ENCODE measurements at regions not wholly inside any gene's neighbourhood (a gene's known extent, or its start where the extent isn't known, plus 50 kb on each side); places are given as distances from the start of the nearest gene placed in this dataset.

- Histone ChIP-seq H3K9ac (ENCODE audit: low read depth, low read length, poor library complexity) (no peak overlapping the region), H3K4me3 (ENCODE audit: low read length in 2 of 2) (no peak overlapping the region), H3K27me3 (ENCODE audit: control insufficient read depth in 3 of 3, insufficient read depth in 3 of 3, low read depth in 1 of 3, low read length in 3 of 3) (peaks cover 0 to 7% (median 2%) of the 10 kb centered on the region in 3 experiments), H3K14ac (ENCODE audit: low read length) (no peak overlapping the region), H4K8ac (ENCODE audit: low read depth, low read length) (no peak overlapping the region), H2AK5ac (ENCODE audit: low read depth, low read length) (no peak overlapping the region), H2BK12ac (ENCODE audit: low read length) (no peak overlapping the region), H3K27ac (replicated peaks; ENCODE audit: low read length) (no peak overlapping the region), H3K9me3 (replicated peaks in 1 of 2; ENCODE audit: control insufficient read depth in 2 of 2, insufficient read depth in 1 of 2, low read depth in 1 of 2, low read length in 2 of 2) (peaks cover 2 to 3% of the 10 kb centered on the region in 2 donors), H3K4me2 (ENCODE audit: insufficient read depth, low read length, poor library complexity, severe bottlenecking) (no peak overlapping the region), H2AFZ (ENCODE audit: low read length) (no peak overlapping the region), H3K18ac (ENCODE audit: low read length) (no peak overlapping the region), H2BK120ac (ENCODE audit: low read depth, low read length) (no peak overlapping the region), H3K4me1 (ENCODE audit: control insufficient read depth in 2 of 2, insufficient read depth in 1 of 2, low read depth in 1 of 2, low read length in 2 of 2) (peaks cover 0 to 2% of the 10 kb centered on the region in 2 donors), H2BK15ac (ENCODE audit: low read length) (no peak overlapping the region), H3K23ac (ENCODE audit: low read depth, low read length, poor library complexity) (no peak overlapping the region), H3K79me1 (ENCODE audit: low read depth, low read length) (no peaks in the 10 kb centered on the region), H2BK5ac (ENCODE audit: low read length) (no peak overlapping the region), H3K36me3 (replicated peaks in 1 of 2; ENCODE audit: control insufficient read depth in 2 of 2, insufficient read depth in 2 of 2, low read length in 2 of 2) (no peaks in the 10 kb centered on the region), H4K91ac (ENCODE audit: low read depth, low read length, poor library complexity) (no peak overlapping the region), H3K4ac (ENCODE audit: low read length) (no peak overlapping the region)
- no peak for DNase-seq (ENCODE audit: low spot score)
- WGBS, 2 donors (ENCODE audit: extremely low coverage in 2 of 2, insufficient read length in 2 of 2, insufficient replicate concordance in 1 of 2), result no CpG with 5 or more reads among the region's 5 CpGs
These were observed 72.5 kb upstream of the NEO1 start for GRCh38 chr15:72979791-72980190.

GRCh38 chr15:72979308-72979707, 73.0 kb upstream of the NEO1 start:
- H3K14ac ChIP-seq (ENCODE audit: low read length), result no peak overlapping the region
- H3K27ac ChIP-seq (replicated peaks; ENCODE audit: low read length), result no peak overlapping the region
- H3K36me3 ChIP-seq (replicated peaks in 1 of 2; ENCODE audit: control insufficient read depth in 2 of 2, insufficient read depth in 2 of 2, low read length in 2 of 2), result no peaks in the 10 kb centered on the region
- no CpG with 5 or more reads among the region's 5 CpGs for WGBS, 2 donors (ENCODE audit: extremely low coverage in 2 of 2, insufficient read length in 2 of 2, insufficient replicate concordance in 1 of 2)
- no peak overlapping the region for H2BK15ac ChIP-seq (ENCODE audit: low read length)
- no peaks in the 10 kb centered on the region for H3K79me1 ChIP-seq (ENCODE audit: low read depth, low read length)
- H3K9me3 ChIP-seq (replicated peaks in 1 of 2; ENCODE audit: control insufficient read depth in 2 of 2, insufficient read depth in 1 of 2, low read depth in 1 of 2, low read length in 2 of 2), result peaks cover 2 to 3% of the 10 kb centered on the region in 2 donors
- H2BK120ac ChIP-seq (ENCODE audit: low read depth, low read length), result no peak overlapping the region
- H3K23ac ChIP-seq (ENCODE audit: low read depth, low read length, poor library complexity), result no peak overlapping the region
- H2BK12ac ChIP-seq (ENCODE audit: low read length), result no peak overlapping the region
- no peak overlapping the region for H2AFZ ChIP-seq (ENCODE audit: low read length)
- no peak overlapping the region for H4K91ac ChIP-seq (ENCODE audit: low read depth, low read length, poor library complexity)
- no peak overlapping the region for H3K4ac ChIP-seq (ENCODE audit: low read length)
- no peak overlapping the region for H3K18ac ChIP-seq (ENCODE audit: low read length)
- no peak overlapping the region for H2BK5ac ChIP-seq (ENCODE audit: low read length)
- H3K9ac ChIP-seq (ENCODE audit: low read depth, low read length, poor library complexity), result no peak overlapping the region
- no peak overlapping the region for H3K4me3 ChIP-seq (ENCODE audit: low read length in 2 of 2)
- no peak overlapping the region for H4K8ac ChIP-seq (ENCODE audit: low read depth, low read length)
- no peak overlapping the region for H2AK5ac ChIP-seq (ENCODE audit: low read depth, low read length)
- no peak overlapping the region for H3K4me2 ChIP-seq (ENCODE audit: insufficient read depth, low read length, poor library complexity, severe bottlenecking)
- peaks cover 0 to 7% (median 2%) of the 10 kb centered on the region in 3 experiments for H3K27me3 ChIP-seq (ENCODE audit: control insufficient read depth in 3 of 3, insufficient read depth in 3 of 3, low read depth in 1 of 3, low read length in 3 of 3)
- DNase-seq (ENCODE audit: low spot score), result no peak
- peaks cover 0 to 2% of the 10 kb centered on the region in 2 donors for H3K4me1 ChIP-seq (ENCODE audit: control insufficient read depth in 2 of 2, insufficient read depth in 1 of 2, low read depth in 1 of 2, low read length in 2 of 2)

DNA sequence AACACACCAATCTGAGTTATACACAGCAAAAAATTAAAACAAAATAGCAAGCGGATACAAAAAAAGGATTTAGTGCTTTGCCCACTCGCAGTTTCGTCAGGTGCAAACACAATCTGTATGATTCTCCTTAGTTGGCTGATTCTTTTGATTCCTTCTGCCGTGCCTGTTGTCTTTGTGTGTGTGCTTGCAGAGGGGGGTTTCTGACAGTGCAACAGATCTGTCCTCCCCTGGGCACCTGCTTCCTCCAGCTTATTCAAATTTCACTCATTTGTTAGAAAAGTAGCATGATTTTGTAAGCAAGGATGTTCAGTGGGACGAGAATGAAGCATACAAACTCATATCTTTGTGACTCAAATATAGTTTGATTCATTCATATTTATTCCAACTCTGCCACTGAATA, 74.0 kb upstream of the NEO1 start:
- H3K9me3 ChIP-seq (replicated peaks in 1 of 2; ENCODE audit: control insufficient read depth in 2 of 2, insufficient read depth in 1 of 2, low read depth in 1 of 2, low read length in 2 of 2), result peaks cover 0 to 2% of the 10 kb centered on the region in 2 donors
- no peak overlapping the region for H3K4ac ChIP-seq (ENCODE audit: low read length)
- H3K4me1 ChIP-seq (ENCODE audit: control insufficient read depth in 2 of 2, insufficient read depth in 1 of 2, low read depth in 1 of 2, low read length in 2 of 2), result peaks cover 0 to 2% of the 10 kb centered on the region in 2 donors
- no peak overlapping the region for H3K4me3 ChIP-seq (ENCODE audit: low read length in 2 of 2)
- no peak overlapping the region for H2BK5ac ChIP-seq (ENCODE audit: low read length)
- H3K9ac ChIP-seq (ENCODE audit: low read depth, low read length, poor library complexity), result no peak overlapping the region
- no peak for DNase-seq (ENCODE audit: low spot score)
- no peaks in the 10 kb centered on the region for H3K79me1 ChIP-seq (ENCODE audit: low read depth, low read length)
- H3K4me2 ChIP-seq (ENCODE audit: insufficient read depth, low read length, poor library complexity, severe bottlenecking), result no peak overlapping the region
- no peak overlapping the region for H2BK120ac ChIP-seq (ENCODE audit: low read depth, low read length)
- H2AFZ ChIP-seq (ENCODE audit: low read length), result no peak overlapping the region
- no peak overlapping the region for H3K23ac ChIP-seq (ENCODE audit: low read depth, low read length, poor library complexity)
- H3K27me3 ChIP-seq (ENCODE audit: control insufficient read depth in 3 of 3, insufficient read depth in 3 of 3, low read depth in 1 of 3, low read length in 3 of 3), result peaks cover 0 to 7% (median 2%) of the 10 kb centered on the region in 3 experiments
- H3K18ac ChIP-seq (ENCODE audit: low read length), result no peak overlapping the region
- no peaks in the 10 kb centered on the region for H3K36me3 ChIP-seq (replicated peaks in 1 of 2; ENCODE audit: control insufficient read depth in 2 of 2, insufficient read depth in 2 of 2, low read length in 2 of 2)
- no peak overlapping the region for H2BK12ac ChIP-seq (ENCODE audit: low read length)
- H3K14ac ChIP-seq (ENCODE audit: low read length), result no peak overlapping the region
- H4K8ac ChIP-seq (ENCODE audit: low read depth, low read length), result no peak overlapping the region
- no peak overlapping the region for H2AK5ac ChIP-seq (ENCODE audit: low read depth, low read length)
- H3K27ac ChIP-seq (replicated peaks; ENCODE audit: low read length), result no peak overlapping the region
- H2BK15ac ChIP-seq (ENCODE audit: low read length), result no peak overlapping the region
- no peak overlapping the region for H4K91ac ChIP-seq (ENCODE audit: low read depth, low read length, poor library complexity)
- no CpG with 5 or more reads among the region's 5 CpGs for WGBS, 2 donors (ENCODE audit: extremely low coverage in 2 of 2, insufficient read length in 2 of 2, insufficient replicate concordance in 1 of 2)

DNA sequence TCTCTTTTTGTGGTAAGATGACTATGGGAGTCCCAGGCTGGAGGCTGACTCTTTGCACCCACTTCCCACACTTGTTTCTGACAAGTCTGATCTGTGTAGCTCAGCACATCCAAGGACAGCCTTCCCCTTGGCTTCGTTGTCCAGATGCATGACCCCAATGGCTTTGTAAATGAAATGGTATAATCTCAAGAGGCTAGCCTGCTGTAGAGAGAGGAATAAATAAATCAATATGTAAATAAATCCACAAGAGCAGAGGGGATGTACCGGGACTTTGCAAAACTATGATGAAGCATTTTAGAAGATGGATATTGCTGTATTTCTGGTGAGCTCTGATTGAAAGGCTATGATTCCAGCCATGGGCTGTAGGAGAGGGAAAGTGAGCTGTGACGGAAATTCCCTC, 79.9 kb upstream of the NEO1 start:
- no peak overlapping the region for H3K4ac ChIP-seq (ENCODE audit: low read length)
- no peak for DNase-seq (ENCODE audit: low spot score)
- no peak overlapping the region for H2BK120ac ChIP-seq (ENCODE audit: low read depth, low read length)
- H3K79me1 ChIP-seq (ENCODE audit: low read depth, low read length), result no peaks in the 10 kb centered on the region
- H2AK5ac ChIP-seq (ENCODE audit: low read depth, low read length), result no peak overlapping the region
- no peak overlapping the region for H3K27ac ChIP-seq (replicated peaks; ENCODE audit: low read length)
- H3K14ac ChIP-seq (ENCODE audit: low read length), result no peak overlapping the region
- peaks cover 0 to 13% (median 2%) of the 10 kb centered on the region in 3 experiments for H3K27me3 ChIP-seq (ENCODE audit: control insufficient read depth in 3 of 3, insufficient read depth in 3 of 3, low read depth in 1 of 3, low read length in 3 of 3)
- no peak overlapping the region for H3K9ac ChIP-seq (ENCODE audit: low read depth, low read length, poor library complexity)
- no peak overlapping the region for H4K8ac ChIP-seq (ENCODE audit: low read depth, low read length)
- peaks cover 0 to 2% of the 10 kb centered on the region in 2 donors for H3K4me1 ChIP-seq (ENCODE audit: control insufficient read depth in 2 of 2, insufficient read depth in 1 of 2, low read depth in 1 of 2, low read length in 2 of 2)
- H3K18ac ChIP-seq (ENCODE audit: low read length), result no peak overlapping the region
- no CpG with 5 or more reads among the region's 3 CpGs for WGBS, 2 donors (ENCODE audit: extremely low coverage in 2 of 2, insufficient read length in 2 of 2, insufficient replicate concordance in 1 of 2)
- H4K91ac ChIP-seq (ENCODE audit: low read depth, low read length, poor library complexity), result no peak overlapping the region
- no peak overlapping the region for H3K23ac ChIP-seq (ENCODE audit: low read depth, low read length, poor library complexity)
- no peak overlapping the region for H3K4me2 ChIP-seq (ENCODE audit: insufficient read depth, low read length, poor library complexity, severe bottlenecking)
- H3K36me3 ChIP-seq (replicated peaks in 1 of 2; ENCODE audit: control insufficient read depth in 2 of 2, insufficient read depth in 2 of 2, low read length in 2 of 2), result no peaks in the 10 kb centered on the region
- no peak overlapping the region for H2BK12ac ChIP-seq (ENCODE audit: low read length)
- no peak overlapping the region for H2AFZ ChIP-seq (ENCODE audit: low read length)
- H2BK5ac ChIP-seq (ENCODE audit: low read length), result no peak overlapping the region
- no peak overlapping the region for H3K4me3 ChIP-seq (ENCODE audit: low read length in 2 of 2)
- peaks cover 0 to 2% of the 10 kb centered on the region in 2 donors for H3K9me3 ChIP-seq (replicated peaks in 1 of 2; ENCODE audit: control insufficient read depth in 2 of 2, insufficient read depth in 1 of 2, low read depth in 1 of 2, low read length in 2 of 2)
- no peak overlapping the region for H2BK15ac ChIP-seq (ENCODE audit: low read length)

Measured in neuronal stem cell (in vitro differentiated cells).